SKM-1 treated with dmso at 0.1 percent for 144 hours (cell line): ENCODE measurements at regions not wholly inside any gene's neighbourhood (a gene's known extent, or its start where the extent isn't known, plus 50 kb on each side); places are given as distances from the start of the nearest gene placed in this dataset.
"Not testable (repeated sequence)": the region's sequence is repeated elsewhere in the genome, so short reads cannot be mapped to it uniquely, and the experiment has no call there.

ENCODE experiments used
- DNase-seq: peaks from one replicate; lab custom pipeline; 2025; ENCODE audit not compliant: unreplicated experiment; lab: John Stamatoyannopoulos, UW

DNA sequence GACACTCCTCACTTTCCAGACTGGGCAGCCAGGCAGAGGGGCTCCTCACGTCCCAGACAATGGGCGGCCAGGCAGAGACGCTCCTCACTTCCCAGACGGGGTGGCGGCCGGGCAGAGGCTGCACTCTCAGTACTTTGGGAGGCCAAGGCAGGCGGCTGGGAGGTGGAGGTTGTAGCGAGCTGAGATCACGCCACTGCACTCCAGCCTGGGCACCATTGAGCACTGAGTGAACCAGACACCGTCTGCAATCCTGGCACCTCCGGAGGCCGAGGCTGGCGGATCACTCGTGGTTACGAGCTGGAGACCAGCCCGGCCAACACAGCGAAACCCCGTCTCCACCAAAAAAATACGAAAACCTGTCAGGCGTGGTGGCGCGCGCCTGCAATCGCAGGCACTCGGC lies 134.1 kb upstream of the BOD1L1 start:
- DNase-seq, result not testable (repeated sequence)

DNA sequence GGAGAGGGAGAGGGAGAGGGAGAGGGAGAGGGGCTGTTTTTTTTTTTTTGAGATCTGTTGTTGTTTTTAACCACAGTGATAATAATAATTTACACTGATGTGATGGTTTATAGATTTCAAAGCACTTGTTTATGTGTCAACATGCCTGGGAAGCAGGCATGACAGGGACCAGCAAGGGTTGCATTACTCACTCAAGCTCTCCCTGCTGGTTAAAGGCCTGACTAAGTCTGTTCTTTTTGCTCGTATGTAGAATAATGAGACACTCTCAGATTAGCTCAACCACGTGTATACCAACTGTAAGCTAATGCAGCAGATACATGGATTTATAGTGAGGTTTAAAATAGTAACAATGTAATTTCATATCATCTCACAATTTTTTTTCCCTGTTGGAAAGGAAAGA lies 134.6 kb upstream of the BOD1L1 start:
- DNase-seq, result no peak

DNA sequence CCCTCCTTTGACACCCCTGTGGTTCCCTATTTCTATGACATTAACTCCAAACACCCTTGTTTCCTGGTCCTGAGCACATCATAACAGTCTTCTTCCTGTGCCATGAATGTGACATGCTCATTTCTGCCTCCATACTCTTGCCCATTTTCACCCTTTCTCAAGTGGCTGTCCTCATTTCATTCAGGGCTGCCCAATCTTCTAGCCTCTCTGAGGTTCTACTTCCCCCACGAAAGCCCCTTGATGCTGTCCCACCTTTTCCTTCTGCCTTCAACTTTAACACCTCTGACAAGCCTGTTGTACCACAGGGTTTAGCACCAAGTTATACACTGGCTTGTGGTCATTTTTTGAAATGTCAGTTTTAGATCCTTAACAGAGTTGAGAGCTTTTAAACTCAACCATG lies 136.2 kb upstream of the BOD1L1 start:
- DNase-seq, result no peak

GRCh38 chr4:13765539-13765938 lies 138.0 kb upstream of the BOD1L1 start:
- no peak for DNase-seq

DNA sequence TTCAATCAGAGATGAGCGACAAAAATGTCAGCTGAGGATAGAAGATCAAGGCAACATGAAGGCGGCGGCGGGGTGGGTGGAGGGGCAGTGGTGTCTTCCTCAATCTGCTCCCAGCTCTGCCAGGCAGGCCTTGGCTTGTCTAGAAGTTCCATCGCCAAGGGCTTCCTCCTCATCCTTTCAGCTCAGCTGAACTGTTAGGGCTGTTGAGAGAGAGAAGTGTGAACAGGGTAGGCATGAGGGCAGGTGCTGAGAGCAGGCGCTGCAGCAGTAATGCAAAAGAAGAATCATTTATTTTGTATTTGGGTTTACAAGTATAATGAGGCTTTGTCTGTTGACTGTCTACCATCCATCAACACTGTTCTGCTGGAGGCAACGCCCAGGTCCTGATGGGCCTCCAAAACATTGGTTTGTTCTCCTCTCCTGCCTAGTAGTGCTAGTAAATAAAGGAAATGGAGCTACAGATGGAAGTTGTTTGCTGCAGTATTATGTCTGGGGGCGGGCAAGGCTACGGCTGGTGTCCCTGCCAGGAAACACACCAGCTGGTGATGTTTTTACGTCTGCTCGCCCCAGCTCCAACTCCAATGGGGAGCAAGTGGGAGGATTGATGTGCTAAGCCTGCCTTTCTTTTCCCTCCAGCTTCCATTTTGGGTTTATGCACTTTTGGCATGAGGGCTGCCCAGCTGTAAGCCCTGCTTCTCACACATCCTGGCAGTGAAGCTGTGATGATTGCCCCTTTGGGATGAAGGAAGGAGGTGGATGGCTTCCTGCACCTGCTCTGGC lies 139.4 kb upstream of the BOD1L1 start:
- no peak for DNase-seq

- DNase-seq, result no peak
Observed at GRCh38 chr4:13777341-13777740, 149.8 kb upstream of the BOD1L1 start.

DNA sequence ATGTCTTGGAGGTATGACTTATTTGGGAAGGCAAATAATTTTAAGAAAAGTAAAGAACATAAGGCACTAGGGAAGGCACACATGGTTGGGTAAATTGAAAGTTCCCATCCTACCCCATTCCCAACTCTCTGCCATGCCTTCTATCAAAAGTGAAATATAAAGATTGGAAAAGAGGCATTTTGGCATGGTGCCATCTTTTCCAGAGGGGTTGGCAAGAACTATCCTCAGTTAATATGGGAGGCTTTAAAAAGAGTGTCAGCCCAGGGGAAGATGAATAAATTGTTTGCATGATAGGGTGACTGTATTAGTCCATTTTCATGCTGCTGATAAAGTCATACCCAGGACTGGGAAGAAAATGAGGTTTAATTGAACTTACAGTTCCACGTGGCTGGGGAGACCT lies 150.8 kb upstream of the BOD1L1 start:
- no peak for DNase-seq

DNA sequence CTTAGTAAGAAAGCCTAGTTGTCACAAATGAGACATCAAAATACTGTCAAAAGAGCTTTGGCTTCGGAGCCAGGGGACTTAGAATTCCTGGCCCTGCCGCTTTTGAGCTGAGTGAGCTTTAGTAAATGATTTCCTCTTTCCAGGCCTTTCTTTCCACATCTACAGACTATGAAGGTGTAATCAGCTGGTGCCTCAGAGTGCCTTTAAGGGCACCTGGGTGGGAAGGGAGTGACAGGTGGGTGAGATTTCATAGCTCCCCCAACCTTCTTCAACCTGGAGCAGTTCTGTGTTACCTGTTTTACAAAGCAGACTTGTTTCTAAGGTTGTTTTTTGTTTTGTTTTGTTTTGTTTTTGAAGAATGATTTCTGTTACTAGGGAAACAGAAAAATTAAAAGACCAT lies 154.7 kb upstream of the BOD1L1 start:
- no peak for DNase-seq

DNA sequence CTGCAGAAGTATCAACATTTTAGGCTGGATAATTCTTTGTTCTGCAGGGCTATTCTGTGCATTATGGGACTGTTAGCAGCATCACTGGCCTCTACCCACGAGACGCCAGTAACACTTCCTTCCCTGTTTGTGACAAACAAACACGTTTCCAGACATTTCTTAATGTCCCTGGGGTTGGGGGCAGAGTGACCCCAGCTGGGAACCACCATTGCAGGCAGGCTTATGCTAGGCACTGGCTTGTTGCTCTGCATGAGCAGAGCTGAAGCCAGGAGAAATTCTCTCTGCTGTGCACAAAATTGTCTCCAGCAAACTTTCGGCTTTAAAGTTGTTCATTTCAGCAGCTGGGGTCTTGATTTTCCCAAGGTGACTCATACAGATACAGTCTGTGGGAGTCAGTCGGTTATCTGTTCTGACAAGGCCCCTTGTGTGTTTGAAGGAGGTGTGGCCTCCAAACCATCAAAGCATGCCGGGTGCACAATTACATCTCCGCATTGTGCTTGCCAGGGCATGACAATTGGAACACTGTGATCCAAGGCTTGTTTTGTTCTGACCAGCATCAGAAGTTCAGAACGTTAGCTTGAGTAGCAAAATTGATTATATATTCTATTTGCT lies 156.4 kb upstream of the BOD1L1 start:
- no peak for DNase-seq

DNA sequence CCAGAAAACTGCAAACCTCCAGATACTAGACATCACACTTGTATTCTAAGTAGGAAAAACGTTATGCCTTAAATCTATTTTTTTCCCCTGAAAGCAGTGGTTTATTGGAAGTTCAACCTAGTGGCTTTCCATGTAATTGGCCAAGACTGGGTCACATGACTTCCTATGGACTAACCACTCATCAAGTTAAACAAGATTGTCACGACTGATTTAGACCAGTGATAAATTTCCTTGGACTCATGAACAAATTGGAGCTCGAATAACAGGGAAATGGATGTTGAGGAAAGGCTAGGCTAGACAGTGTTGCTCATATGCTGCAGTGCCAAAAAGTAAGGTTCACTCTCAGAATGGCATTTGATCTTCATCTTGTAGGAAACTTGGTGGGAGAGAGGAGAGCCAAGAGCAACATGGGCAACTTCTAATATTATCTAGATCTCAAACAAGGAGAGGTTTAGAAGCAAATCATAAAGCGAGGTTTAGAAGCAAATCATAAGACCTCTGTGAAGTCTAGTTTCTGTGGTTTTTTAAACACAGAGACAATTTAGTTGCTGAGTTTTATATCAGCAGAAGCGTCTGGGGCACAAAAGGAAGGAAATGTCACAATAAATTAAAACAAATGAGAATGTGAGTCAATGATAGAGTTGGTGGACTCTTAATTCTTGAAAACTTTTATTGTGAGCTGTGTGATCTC lies 165.6 kb upstream of the BOD1L1 start:
- no peak for DNase-seq

- DNase-seq, result no peak
Observed at GRCh38 chr4:13794819-13795565, 167.5 kb upstream of the BOD1L1 start.

GRCh38 chr4:13797061-13797460 lies 169.5 kb upstream of the BOD1L1 start:
- DNase-seq, result no peak

- DNase-seq, result no peak
Observed at GRCh38 chr4:13815231-13815630, 187.7 kb upstream of the BOD1L1 start.

DNA sequence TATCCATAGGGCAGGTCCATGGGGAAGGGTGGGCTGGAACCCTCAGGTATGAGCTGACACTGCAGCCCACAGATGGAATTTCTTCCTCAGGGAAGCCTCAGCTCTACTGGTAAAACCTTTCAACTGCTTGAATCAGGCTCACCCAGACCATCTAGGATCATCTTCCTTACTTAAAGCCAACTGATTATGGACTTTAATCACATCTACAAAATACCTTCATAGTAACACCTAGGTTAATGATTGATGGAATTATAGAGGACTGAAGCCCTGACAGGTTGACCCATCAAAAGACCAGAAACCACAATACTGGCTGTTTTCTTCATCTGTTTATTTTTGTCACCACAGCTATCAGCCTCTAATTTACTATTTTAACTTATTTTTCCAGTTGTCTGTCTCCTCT lies 188.9 kb upstream of the BOD1L1 start:
- no peak for DNase-seq

- no peak for DNase-seq
Observed at GRCh38 chr4:13821522-13821921, 194.0 kb upstream of the BOD1L1 start.

DNA sequence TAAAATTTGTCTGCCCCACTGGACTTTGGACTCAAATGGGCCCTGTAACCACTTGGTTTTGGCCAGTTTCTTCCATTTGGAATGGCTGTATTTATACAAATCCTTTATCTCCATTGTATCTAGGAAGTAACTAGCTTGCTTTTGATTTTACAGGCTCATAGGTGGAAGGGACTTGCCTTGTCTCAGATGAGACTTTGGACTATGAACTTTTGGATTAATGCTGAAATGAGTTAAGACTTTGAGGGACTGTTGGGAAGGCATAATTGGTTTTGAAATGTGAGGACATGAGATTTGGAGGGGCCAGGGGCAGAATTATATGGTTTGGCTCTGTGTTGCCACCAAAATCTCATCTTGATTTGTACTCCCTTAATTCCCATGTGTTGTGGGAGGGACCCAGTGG lies 198.3 kb upstream of the BOD1L1 start:
- DNase-seq, result not testable (repeated sequence)

GRCh38 chr4:13829457-13829856 lies 201.9 kb upstream of the BOD1L1 start:
- no peak for DNase-seq

- DNase-seq, result no peak
Observed at GRCh38 chr4:13830449-13830848, 202.9 kb upstream of the BOD1L1 start.

DNA sequence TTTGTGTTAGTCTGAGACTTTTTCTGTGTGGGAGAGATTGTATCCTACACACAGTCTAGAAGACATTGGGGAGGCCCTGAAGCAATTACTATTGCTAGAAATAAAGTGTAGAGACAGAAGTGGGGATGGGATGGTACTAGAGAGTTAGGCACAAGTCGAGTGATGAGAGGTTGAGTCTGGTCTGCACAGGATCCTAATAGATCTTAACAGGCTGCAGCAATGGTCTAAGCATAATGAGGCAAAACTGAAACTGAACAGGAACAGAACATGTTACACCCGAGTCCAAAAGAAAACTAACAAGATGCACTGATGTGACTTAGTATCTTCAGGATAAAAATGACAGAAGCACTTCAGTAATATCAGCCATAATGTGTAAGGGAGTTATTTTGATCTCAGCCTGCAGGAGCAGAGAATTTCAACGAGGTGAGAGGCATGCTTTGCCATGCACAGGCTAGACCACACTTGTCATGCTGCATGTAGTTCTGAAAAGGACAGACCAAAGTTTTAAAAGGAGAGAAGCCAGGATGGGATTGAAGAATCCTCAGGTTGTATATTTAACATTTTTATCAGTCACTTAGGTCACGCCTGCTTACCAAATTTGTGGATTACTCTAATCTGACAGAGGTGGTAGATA lies 205.8 kb upstream of the BOD1L1 start:
- DNase-seq, result no peak

DNA sequence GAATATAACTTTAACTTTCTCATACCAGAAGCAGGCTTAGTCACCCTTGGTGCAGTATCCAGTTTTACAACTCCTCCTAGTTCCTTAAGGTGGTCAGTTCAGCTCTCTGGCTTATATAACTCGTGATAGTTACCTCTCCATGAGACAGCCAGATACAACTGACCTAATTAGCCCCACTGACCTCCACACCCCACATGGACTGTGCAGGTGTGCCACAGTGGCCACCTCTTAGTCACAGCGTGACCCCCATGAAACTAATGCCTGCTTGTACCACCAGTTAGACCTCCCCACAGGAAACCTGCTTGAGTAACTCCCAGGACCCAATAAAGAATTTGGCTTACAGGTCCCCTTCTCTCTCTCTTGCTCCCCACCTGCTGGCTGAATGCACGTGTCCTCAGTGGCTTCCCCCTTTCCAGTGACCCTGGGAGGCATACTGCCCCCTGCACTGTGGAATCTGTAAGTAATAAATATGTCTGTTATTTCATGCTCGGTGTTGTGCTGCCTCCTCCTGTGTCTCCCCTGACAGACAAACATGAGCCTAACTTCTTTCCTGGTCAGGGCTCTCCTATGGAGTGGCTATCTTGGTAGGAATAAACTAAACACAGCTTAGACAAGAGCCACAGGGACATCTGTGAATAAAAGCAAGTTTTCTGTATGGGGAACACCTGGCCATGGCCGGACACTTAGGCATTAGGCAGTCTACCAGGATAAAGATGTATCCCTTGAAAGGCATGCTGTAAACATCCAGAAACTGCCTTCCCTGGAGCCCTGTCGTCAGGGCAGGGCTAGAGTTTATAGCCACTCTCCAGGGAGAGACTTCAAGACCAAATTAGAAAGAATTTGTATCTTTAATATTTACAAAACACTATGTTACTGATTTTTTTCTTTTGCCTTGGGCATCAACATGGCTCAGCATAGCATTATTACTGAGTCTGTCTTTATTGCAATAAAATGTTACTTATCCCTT lies 209.7 kb upstream of the BOD1L1 start:
- no peak for DNase-seq
